Prostate gland (tissue), 2 donors: ENCODE measurements at regions not wholly inside any gene's neighbourhood (a gene's known extent, or its start where the extent isn't known, plus 50 kb on each side); places are given as distances from the start of the nearest gene placed in this dataset.

Source experiments
- POLR2AphosphoS5 ChIP-seq: sonication (generic); formaldehyde crosslinking; IDR thresholded peaks from one replicate; pipeline ENCODE4 v1.6.1; 2017; ENCODE audit warnings: antibody characterized with exemption
- TF ChIP-seq, protein P1 (sequence below), 4 experiments: fragments of 200-600 bp in 2 of 4; fragments of 450-650 bp in 2 of 4; sonication (generic) in 2 of 4; IDR thresholded peaks; 1 replicate in 3 of 4; 2 replicates in 1 of 4; pipeline ENCODE4 v1.5.1; 2016 to 2019; ENCODE audit warnings: antibody characterized with exemption in 4 of 4, mild to moderate bottlenecking in 2 of 4, moderate library complexity in 2 of 4

DNA sequence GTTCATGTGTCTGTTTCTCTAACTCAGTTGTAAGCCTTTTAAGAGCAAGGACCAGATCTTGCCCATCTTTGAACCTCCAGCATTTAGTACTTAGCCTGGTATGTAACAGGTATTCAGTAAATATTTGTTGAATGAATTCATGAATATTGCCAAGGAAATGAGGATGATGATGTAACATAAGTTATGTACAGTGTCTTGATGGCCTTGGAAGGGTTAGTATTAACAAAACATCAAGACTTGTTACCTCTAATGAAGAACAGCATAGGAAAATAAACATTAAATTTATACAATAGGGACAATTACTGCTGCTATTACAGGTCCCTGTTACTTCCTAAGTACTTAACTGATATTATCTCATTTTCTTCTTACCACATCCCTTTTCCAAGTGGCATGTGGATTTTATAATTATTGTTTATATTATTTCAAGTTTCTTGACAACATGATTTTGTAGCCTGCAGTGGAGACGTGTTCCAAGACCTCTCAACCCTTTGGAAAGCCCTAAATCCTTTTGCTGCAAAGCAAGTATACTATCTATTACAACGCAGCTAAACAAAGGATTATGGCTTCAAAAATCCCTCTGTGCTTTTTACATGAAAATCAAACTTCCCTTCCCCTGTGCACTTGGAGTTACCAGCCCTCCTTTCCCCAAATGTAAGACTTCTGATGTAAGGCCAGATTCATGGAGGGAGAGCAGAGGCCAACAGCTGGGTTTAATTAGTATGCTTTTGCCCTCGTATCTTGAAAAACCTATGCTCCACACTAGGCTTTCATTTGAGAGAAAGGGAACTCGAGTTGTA is 77.4 kb upstream of the SMIM36 start:
- TF ChIP-seq, protein P1, sequence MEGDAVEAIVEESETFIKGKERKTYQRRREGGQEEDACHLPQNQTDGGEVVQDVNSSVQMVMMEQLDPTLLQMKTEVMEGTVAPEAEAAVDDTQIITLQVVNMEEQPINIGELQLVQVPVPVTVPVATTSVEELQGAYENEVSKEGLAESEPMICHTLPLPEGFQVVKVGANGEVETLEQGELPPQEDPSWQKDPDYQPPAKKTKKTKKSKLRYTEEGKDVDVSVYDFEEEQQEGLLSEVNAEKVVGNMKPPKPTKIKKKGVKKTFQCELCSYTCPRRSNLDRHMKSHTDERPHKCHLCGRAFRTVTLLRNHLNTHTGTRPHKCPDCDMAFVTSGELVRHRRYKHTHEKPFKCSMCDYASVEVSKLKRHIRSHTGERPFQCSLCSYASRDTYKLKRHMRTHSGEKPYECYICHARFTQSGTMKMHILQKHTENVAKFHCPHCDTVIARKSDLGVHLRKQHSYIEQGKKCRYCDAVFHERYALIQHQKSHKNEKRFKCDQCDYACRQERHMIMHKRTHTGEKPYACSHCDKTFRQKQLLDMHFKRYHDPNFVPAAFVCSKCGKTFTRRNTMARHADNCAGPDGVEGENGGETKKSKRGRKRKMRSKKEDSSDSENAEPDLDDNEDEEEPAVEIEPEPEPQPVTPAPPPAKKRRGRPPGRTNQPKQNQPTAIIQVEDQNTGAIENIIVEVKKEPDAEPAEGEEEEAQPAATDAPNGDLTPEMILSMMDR (IDR thresholded peaks at IDR 0.05), result no peak
- no peak for TF ChIP-seq POLR2AphosphoS5
